Transverse colon (tissue), 3 donors: ENCODE measurements at regions not wholly inside any gene's neighbourhood (a gene's known extent, or its start where the extent isn't known, plus 50 kb on each side); places are given as distances from the start of the nearest gene placed in this dataset.

Source experiments
- CTCF ChIP-seq, 5 experiments: fragments of 200-600 bp in 3 of 5; fragments of 450-650 bp in 2 of 5; sonication (generic) in 3 of 5; IDR thresholded peaks; 1 replicate in 2 of 5; 2 replicates in 3 of 5; pipeline ENCODE4 v1.5.1; 2016 to 2017; ENCODE audit warnings: antibody characterized with exemption in 5 of 5, inconsistent platforms in 3 of 5, mild to moderate bottlenecking in 2 of 5, moderate library complexity in 1 of 5
- POLR2A ChIP-seq: fragments of 450-650 bp; IDR thresholded peaks from one replicate; pipeline ENCODE4 v1.6.1; 2016; ENCODE audit warnings: antibody characterized with exemption, mild to moderate bottlenecking, moderate library complexity

DNA sequence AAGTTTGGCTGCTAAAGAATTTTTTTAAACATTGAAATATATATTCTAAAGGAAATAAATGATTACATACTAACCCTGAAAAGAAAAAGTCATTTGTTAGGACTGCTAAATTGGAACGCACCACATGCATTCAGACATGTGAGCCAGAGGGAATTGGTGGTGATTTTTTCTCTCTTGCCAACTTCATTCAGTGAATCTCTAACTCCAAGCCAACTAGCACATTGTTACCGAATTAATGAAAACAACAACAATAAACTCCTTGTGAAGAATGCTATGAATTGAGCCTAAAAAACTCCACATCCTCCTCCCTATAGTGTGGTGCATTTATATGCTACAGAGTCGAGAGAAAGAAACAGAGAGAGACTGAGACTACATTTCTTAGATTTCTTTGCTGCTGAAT lies 135.5 kb upstream of the CACNA2D1 start:
- TF ChIP-seq POLR2A (no peak), CTCF (IDR thresholded peaks at IDR 0.05) (no peak)
